Ovary (tissue), 7 donors: ENCODE measurements at regions not wholly inside any gene's neighbourhood (a gene's known extent, or its start where the extent isn't known, plus 50 kb on each side); places are given as distances from the start of the nearest gene placed in this dataset.

Experiments
- DNase-seq, 5 donors: peaks; one replicate each; pipeline ENCODE4 v3.0.0-alpha.2; 2019 to 2020
- H3K27ac ChIP-seq, 2 donors: fragments of 200-600 bp; one replicate each; pipeline versions ENCODE4 v1.5.1 to v1.8.0; 2019 to 2022
- H3K27me3 ChIP-seq: fragments of 200-600 bp; one replicate; pipeline ENCODE4 v1.8.0; 2022
- H3K36me3 ChIP-seq: fragments of 200-600 bp; sonication (generic); one replicate; pipeline ENCODE4 v1.5.1; 2019
- H3K4me1 ChIP-seq: one replicate; pipeline ENCODE4 v1.8.1; 2013; ENCODE audit warnings: mild to moderate bottlenecking, moderate library complexity; ENCODE audit not compliant: insufficient read depth
- H3K4me3 ChIP-seq: fragments of 200-600 bp; sonication (generic); one replicate; pipeline ENCODE4 v1.5.1; 2017
- H3K9me3 ChIP-seq, 2 donors: fragments of 200-600 bp in 1 of 2; sonication (generic) in 1 of 2; one replicate each; pipeline versions ENCODE4 v1.5.1 to v1.8.1; 2013 to 2019; ENCODE audit warnings: mild to moderate bottlenecking in 1 of 2, moderate library complexity in 1 of 2
- CTCF ChIP-seq, 3 donors: fragments of 450-650 bp in 2 of 3; fragments of 200-600 bp in 1 of 3; IDR thresholded peaks; one replicate each; pipeline versions ENCODE4 v1.5.1 to v1.8.0; 2016 to 2022; ENCODE audit warnings: antibody characterized with exemption in 3 of 3, mild to moderate bottlenecking in 1 of 3
- EP300 ChIP-seq: sonication (generic); formaldehyde crosslinking; IDR thresholded peaks from one replicate; pipeline ENCODE4 v1.6.1; 2017; ENCODE audit warnings: antibody characterized with exemption
- POLR2A ChIP-seq: fragments of 450-650 bp; IDR thresholded peaks from one replicate; pipeline ENCODE4 v1.6.1; 2017; ENCODE audit warnings: antibody characterized with exemption, mild to moderate bottlenecking, moderate library complexity
- WGBS, 3 donors: extraction: QIAGEN DNeasy Blood & Tissue Kit in 1 of 3; methylation state at CpG; one replicate each; pipeline versions ENCODE4 v1.1.5 to v1.1.7; 2013 to 2017; 5-methylcytosine and 5-hydroxymethylcytosine counted together
- intact Hi-C, 4 donors: fragments of 100-400 bp; cut with DNase I; formaldehyde crosslinking; loops; one replicate each; pipeline versions ENCODE4 v1.11.0 to v1.15.1; 2022 to 2023
- donor health status: DM: no; HTN: no; CAD: no; lungs with moderate emphysema.
- donor health status: DM: no; HTN: no; CAD: no.
- donor health status: Bipolar disorder and iron deficiency.
- donor health status: DM: no; HTN: no; CAD: no.
- donor health status: DM: yes; HTN: yes; CAD: no.

GRCh38 chr1:115227346-115228082 lies 110.5 kb downstream of the NGF start:
- Histone ChIP-seq H3K4me1 (no peaks in the 10 kb centered on the region), H3K27ac (no peak overlapping the region), H3K27me3 (no peaks in the 10 kb centered on the region), H3K36me3 (no peaks in the 10 kb centered on the region), H3K9me3 (no peaks in the 10 kb centered on the region), H3K4me3 (no peak overlapping the region)
- TF ChIP-seq POLR2A (no peak), EP300 (no peak), CTCF (IDR thresholded peaks at IDR 0.05) (no peak)
- no peak for DNase-seq
- intact Hi-C loops, result no loop called here
- 69 to 85% (median 78%) methylated on average over 8 of the region's 8 CpGs for WGBS, 3 donors

GRCh38 chr1:115225993-115226685 lies 111.9 kb downstream of the NGF start:
- Histone ChIP-seq H3K36me3 (no peaks in the 10 kb centered on the region), H3K9me3 (no peaks in the 10 kb centered on the region), H3K27ac (no peak overlapping the region), H3K4me1 (no peaks in the 10 kb centered on the region), H3K27me3 (no peaks in the 10 kb centered on the region), H3K4me3 (no peak overlapping the region)
- DNase-seq, result no peak
- intact Hi-C loops, result no loop called here
- TF ChIP-seq CTCF (IDR thresholded peaks at IDR 0.05) (no peak), EP300 (no peak), POLR2A (no peak)
- WGBS, 3 donors, result 86 to 90% (median 88%) methylated on average over 11 of the region's 11 CpGs

- 78 to 86% (median 84%) methylated on average over 2 of the region's 2 CpGs for WGBS, 3 donors
- no peaks in the 10 kb centered on the region for H3K9me3 ChIP-seq
- no peaks in the 10 kb centered on the region for H3K4me1 ChIP-seq
- no peak overlapping the region for H3K27ac ChIP-seq
- no peaks in the 10 kb centered on the region for H3K27me3 ChIP-seq
- TF ChIP-seq CTCF (IDR thresholded peaks at IDR 0.05), result no peak
- no peak for TF ChIP-seq POLR2A
- no peak for TF ChIP-seq EP300
- intact Hi-C loops, result no loop called here
- no peak overlapping the region for H3K4me3 ChIP-seq
- DNase-seq, result no peak
- H3K36me3 ChIP-seq, result no peaks in the 10 kb centered on the region
Observed at GRCh38 chr1:115224636-115225035, 113.4 kb downstream of the NGF start.

GRCh38 chr1:115222616-115223402 lies 115.2 kb downstream of the NGF start:
- Histone ChIP-seq H3K4me3 (no peak overlapping the region), H3K27me3 (no peaks in the 10 kb centered on the region), H3K36me3 (no peaks in the 10 kb centered on the region), H3K27ac (no peak overlapping the region), H3K4me1 (peaks cover 2% of the 10 kb centered on the region), H3K9me3 (no peaks in the 10 kb centered on the region)
- DNase-seq, result no peak
- WGBS, 3 donors, result 85 to 87% (median 87%) methylated on average over 3 of the region's 3 CpGs
- intact Hi-C loops, result no loop called here
- no peak for TF ChIP-seq EP300
- TF ChIP-seq CTCF (IDR thresholded peaks at IDR 0.05), result no peak
- TF ChIP-seq POLR2A, result no peak
